Nephron progenitor cell (in vitro differentiated cells): ENCODE measurements at regions not wholly inside any gene's neighbourhood (a gene's known extent, or its start where the extent isn't known, plus 50 kb on each side); places are given as distances from the start of the nearest gene placed in this dataset.

ENCODE experiments used
- DNase-seq: peaks from one replicate; pipeline ENCODE4 v3.0.0; 2021
- H3K27ac Mint-ChIP-seq: 2 replicates; pipeline ENCODE4 v1.8.0; 2021; ENCODE audit warnings: mild to moderate bottlenecking, moderate library complexity, mixed read lengths
- H3K27me3 Mint-ChIP-seq: 2 replicates; pipeline ENCODE4 v1.8.0; 2021; ENCODE audit warnings: mild to moderate bottlenecking, low read depth, mixed read lengths; ENCODE audit not compliant: poor library complexity
- H3K36me3 Mint-ChIP-seq: 2 replicates; pipeline ENCODE4 v1.8.0; 2021; ENCODE audit warnings: low read depth, mixed read lengths
- H3K4me1 Mint-ChIP-seq: 2 replicates; pipeline ENCODE4 v1.8.0; 2021; ENCODE audit warnings: mixed read lengths
- H3K4me3 Mint-ChIP-seq: 2 replicates; pipeline ENCODE4 v1.8.0; 2021; ENCODE audit warnings: mild to moderate bottlenecking, moderate library complexity, mixed read lengths
- H3K9me3 Mint-ChIP-seq: 2 replicates; pipeline ENCODE4 v1.8.0; 2021; ENCODE audit warnings: mild to moderate bottlenecking, moderate library complexity, mixed read lengths
- TF ChIP-seq, protein P1 (sequence below): fragments of 200-600 bp; sonication (generic); IDR thresholded peaks from 2 replicates; pipeline ENCODE4 v1.5.0; 2021; ENCODE audit warnings: antibody characterized with exemption

DNA sequence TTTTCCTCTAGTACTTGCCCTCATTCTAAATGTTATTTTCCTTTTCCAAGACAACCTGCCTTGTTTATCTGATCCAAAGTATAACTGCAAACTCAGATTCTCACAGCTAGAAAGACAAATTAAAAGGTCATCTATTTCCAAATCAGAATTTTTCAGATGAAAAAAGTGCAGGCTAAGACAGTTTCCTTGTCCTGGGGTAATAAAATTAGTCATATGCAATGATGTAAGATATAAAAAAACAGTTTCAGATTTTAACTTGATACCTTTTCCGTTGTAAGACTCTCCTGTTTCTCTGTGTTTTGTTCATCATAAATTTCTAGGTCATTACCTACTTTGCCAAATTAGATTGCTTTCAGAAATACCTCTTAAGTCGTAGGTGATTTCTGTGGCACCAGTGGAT lies 238.4 kb upstream of the PEX5L start:
- Mint-ChIP-seq H3K27ac (no peak overlapping the region), H3K36me3 (no peaks in the 10 kb centered on the region), H3K27me3 (no peaks in the 10 kb centered on the region), H3K4me3 (no peak overlapping the region), H3K4me1 (no peaks in the 10 kb centered on the region), H3K9me3 (peaks cover 6% of the 10 kb centered on the region)
- TF ChIP-seq, protein P1, sequence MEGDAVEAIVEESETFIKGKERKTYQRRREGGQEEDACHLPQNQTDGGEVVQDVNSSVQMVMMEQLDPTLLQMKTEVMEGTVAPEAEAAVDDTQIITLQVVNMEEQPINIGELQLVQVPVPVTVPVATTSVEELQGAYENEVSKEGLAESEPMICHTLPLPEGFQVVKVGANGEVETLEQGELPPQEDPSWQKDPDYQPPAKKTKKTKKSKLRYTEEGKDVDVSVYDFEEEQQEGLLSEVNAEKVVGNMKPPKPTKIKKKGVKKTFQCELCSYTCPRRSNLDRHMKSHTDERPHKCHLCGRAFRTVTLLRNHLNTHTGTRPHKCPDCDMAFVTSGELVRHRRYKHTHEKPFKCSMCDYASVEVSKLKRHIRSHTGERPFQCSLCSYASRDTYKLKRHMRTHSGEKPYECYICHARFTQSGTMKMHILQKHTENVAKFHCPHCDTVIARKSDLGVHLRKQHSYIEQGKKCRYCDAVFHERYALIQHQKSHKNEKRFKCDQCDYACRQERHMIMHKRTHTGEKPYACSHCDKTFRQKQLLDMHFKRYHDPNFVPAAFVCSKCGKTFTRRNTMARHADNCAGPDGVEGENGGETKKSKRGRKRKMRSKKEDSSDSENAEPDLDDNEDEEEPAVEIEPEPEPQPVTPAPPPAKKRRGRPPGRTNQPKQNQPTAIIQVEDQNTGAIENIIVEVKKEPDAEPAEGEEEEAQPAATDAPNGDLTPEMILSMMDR: no peak
- DNase-seq: no peak

GRCh38 chr3:180277041-180277440 lies 240.3 kb upstream of the PEX5L start:
- Mint-ChIP-seq H3K4me1 (no peaks in the 10 kb centered on the region), H3K9me3 (peaks cover under 1% of the 10 kb centered on the region), H3K27ac (no peak overlapping the region), H3K4me3 (no peak overlapping the region), H3K36me3 (no peaks in the 10 kb centered on the region), H3K27me3 (no peaks in the 10 kb centered on the region)
- no peak for DNase-seq
- TF ChIP-seq, protein P1: no peak

GRCh38 chr3:180278583-180279188 lies 241.9 kb upstream of the PEX5L start:
- Mint-ChIP-seq H3K27ac (no peak overlapping the region), H3K4me1 (no peaks in the 10 kb centered on the region), H3K36me3 (no peaks in the 10 kb centered on the region), H3K27me3 (no peaks in the 10 kb centered on the region), H3K4me3 (no peak overlapping the region), H3K9me3 (no peaks in the 10 kb centered on the region)
- TF ChIP-seq, protein P1: no peak
- DNase-seq: no peak

GRCh38 chr3:180280555-180280954 lies 243.8 kb upstream of the PEX5L start:
- Mint-ChIP-seq H3K4me1 (no peaks in the 10 kb centered on the region), H3K36me3 (no peaks in the 10 kb centered on the region), H3K27me3 (no peaks in the 10 kb centered on the region), H3K9me3 (no peaks in the 10 kb centered on the region), H3K27ac (no peak overlapping the region), H3K4me3 (no peak overlapping the region)
- TF ChIP-seq, protein P1: no peak
- DNase-seq: no peak

GRCh38 chr3:180282386-180282785 lies 245.6 kb upstream of the PEX5L start:
- H3K27me3 Mint-ChIP-seq: no peaks in the 10 kb centered on the region
- no peak for DNase-seq
- no peaks in the 10 kb centered on the region for H3K9me3 Mint-ChIP-seq
- no peak overlapping the region for H3K27ac Mint-ChIP-seq
- H3K4me1 Mint-ChIP-seq: no peaks in the 10 kb centered on the region
- H3K36me3 Mint-ChIP-seq: no peaks in the 10 kb centered on the region
- no peak overlapping the region for H3K4me3 Mint-ChIP-seq
- TF ChIP-seq, protein P1: no peak

DNA sequence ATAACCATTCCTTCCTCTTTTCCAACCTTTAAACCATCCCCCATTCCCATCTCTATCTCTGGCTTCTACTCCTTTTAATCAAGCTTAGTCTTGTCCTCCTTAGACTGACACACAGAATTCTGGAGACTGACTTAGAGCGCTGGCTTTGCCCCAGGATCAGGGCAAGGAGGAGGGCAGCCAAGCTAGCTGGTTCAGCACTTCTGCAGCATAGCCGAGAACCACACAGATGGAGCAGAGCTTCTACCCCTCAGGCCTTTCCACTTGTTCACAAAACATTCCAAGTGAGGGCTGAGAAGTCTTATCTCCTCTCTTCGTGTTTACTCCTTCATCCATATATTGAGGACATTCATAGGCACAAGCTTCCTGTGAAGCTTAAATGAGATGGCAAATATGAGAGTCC lies 246.5 kb upstream of the PEX5L start:
- Mint-ChIP-seq H3K36me3 (no peaks in the 10 kb centered on the region), H3K27ac (no peak overlapping the region), H3K4me3 (no peak overlapping the region), H3K9me3 (no peaks in the 10 kb centered on the region), H3K4me1 (no peaks in the 10 kb centered on the region), H3K27me3 (peaks cover under 1% of the 10 kb centered on the region)
- no peak for DNase-seq
- TF ChIP-seq, protein P1: no peak
